Brain pericyte (primary cell): ENCODE measurements at regions not wholly inside any gene's neighbourhood (a gene's known extent, or its start where the extent isn't known, plus 50 kb on each side); places are given as distances from the start of the nearest gene placed in this dataset.
"Not testable (repeated sequence)": the region's sequence is repeated elsewhere in the genome, so short reads cannot be mapped to it uniquely, and the experiment has no call there.

Experiments used
- DNase-seq: peaks from one replicate; pipeline ENCODE4 v3.0.0-alpha.2; 2012; ENCODE audit warnings: low read depth, low spot score

DNA sequence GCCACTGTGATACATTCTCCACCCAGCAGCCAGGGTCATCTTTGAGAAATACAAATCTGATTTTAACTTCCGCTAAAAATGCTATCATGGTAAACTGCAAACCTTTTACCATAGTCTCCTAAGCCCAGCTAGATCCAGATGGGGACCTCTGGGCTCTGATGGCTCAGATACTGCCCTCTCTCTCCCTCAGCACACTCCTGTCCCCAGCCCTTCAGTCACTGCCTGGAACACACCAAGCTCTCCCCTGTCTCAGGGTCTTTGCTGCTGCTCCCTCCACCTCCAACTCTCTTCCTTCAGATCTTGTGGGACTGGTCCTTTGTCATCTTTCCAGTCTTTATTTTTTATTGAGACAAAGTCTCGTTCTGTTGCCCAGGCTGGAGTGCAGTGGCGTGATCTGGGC is 65.1 kb downstream of the SPRY4 start:
- no peak for DNase-seq

DNA sequence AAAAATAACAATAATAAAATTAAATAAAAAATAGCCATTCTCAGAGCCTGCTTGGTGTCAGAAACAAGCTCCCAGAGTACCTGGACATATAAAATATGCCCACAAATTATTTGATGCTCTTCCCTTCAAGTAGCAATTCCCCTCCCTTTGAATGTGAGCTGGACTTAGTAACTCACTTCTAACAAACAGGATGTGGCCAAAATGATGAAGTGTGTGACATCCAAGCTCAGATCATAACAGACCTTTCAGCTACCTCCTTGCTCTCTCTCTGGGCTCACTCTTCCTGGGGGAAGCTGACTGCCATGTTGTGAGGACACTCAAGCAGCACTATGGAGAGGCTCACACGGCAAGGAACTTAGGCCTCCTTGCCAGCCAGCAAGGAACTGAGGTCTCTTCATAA is 69.0 kb downstream of the SPRY4 start:
- DNase-seq: no peak

DNA sequence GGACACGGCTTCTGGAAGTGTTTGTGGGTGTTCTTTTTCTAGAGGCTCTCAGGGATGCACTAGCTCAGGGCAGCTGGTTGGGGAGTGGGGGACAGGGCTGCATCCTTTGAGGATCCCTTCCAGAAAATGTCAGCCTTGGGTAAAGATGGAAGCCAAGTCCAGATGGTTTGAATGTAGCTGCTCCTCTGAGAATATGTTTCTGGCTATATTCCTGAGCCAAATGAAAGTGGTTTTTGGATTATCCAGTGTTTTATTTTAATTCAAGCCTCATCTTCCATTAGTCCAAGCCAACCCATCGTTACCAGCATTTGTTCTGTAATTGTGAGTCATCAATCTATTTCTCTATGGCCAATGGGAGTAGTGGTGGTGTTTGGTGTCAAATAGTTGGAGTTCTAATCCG is 70.4 kb downstream of the SPRY4 start:
- no peak for DNase-seq

DNA sequence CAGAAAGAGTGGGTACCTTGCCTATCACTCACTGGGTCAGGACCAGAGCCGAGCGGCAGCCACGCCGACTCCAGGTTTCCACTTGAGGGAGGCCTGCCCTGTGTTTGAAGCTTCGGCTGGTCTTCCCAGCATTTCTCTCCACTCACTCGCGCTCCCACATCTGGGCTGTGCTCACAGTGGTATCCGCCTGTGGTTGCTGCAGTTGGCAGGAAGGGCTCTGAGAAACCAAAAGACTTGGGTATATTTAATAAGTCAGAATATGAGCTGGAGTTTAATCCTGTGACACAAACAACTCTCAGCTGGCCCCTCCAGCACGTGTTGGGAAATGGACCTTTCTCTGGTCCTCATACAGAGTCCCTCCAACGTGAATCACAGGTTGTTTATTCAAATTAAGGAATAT is 70.9 kb downstream of the SPRY4 start:
- no peak for DNase-seq

DNA sequence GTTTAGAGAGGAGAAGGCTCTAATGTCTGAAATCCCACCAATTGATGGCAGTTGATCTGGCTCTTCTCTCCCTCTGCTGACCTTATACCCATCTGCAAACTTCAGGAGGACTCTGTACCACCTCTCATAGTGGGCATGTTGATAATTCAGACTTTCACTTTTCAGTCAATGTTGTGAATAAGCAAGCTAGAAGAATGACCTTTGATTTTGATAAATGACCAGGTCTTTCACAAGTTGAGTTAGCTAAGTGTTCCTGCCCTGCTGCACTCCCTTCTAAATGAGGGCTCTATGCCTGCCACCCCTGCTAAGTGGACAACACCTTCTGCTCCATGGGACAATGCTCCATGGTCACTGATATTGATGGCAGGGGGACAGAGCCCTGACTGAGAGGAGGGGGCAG is 74.7 kb downstream of the SPRY4 start:
- no peak for DNase-seq

DNA sequence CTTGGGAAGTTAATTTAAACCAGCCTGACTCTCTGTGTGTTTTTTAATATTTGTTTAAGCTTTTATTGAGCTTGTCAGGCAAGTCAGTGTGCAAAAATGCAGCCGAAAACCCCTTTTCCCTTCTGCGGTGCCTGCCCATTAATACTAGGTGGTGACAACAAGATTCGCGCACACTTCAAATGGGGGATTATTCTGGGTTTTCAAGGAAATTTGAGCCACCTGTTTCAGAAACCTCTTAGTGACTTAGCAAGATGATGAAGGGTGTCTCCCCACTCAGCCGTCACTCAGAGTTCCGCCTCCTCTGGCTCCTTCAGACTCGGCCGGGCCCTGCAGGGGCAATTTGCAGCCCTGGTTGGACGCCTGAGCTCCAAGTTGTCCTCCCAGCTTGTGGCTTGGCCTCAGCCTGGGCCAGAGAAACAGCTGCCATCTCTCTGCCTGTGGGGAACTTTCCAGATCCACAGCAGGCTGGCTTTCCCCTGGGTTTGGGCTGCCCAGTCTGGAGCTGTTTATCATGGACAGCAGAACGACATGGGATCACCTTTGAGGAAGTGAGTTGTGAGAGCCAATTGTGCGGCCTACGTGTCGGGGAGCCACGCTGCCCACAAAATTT is 75.9 kb downstream of the SPRY4 start:
- no peak for DNase-seq

DNA sequence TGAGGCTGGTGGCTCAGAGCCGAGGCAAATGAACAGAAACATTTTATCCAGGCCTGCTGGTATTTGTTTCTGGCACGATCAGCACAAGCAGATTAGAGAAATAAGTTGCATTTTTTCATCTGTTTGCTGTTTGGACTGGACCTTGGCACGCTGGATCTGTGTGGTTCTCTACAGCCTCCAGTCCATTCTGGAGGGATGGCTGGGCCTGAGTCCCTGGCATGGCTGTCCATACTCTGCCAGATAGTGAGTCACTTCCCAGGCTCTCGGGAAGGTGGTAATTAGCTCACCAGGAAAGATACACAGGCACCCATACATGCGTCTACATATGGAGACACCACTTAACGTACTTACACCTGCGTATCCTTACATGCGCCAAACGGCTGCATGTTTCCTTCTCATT is 78.6 kb downstream of the SPRY4 start:
- no peak for DNase-seq

DNA sequence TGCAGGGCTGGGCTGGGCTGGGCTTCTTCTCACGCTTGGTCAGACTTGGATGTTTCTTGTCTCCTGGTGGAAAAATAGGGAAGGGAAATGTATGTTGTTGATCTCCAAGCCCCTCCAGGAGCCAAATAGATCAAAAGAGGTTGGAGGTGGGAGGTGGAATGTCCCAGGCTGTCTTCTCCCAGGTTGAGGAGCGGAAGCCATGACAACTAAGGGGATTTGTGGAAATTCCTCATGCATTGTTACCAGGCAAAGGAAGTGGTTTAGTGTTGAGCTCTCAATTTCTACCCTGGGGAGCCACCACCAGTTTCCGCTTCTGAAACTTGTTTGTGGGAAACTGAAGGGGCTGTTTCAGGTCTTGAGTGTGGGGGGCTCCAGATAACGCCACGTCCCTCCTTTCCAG is 79.0 kb downstream of the SPRY4 start:
- DNase-seq: no peak

DNA sequence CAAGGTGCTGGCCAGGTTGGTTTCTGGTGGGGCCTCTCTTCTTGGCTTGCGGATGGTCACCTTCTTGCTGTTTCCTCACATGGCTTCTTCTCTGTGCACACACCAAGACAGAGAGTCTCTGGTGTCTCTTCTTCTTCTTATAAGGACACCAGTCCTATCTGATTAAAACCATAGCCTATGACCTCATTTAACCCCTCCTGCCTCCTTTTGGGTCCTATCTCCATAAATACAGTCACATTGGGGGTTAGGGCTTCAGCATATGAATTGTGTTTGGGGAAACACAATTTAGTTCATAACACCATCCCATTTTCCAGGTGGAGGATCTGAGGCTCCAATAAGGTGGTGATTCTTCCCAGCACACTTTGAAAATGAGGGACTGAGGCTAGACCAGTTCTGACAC is 80.4 kb downstream of the SPRY4 start:
- no peak for DNase-seq

DNA sequence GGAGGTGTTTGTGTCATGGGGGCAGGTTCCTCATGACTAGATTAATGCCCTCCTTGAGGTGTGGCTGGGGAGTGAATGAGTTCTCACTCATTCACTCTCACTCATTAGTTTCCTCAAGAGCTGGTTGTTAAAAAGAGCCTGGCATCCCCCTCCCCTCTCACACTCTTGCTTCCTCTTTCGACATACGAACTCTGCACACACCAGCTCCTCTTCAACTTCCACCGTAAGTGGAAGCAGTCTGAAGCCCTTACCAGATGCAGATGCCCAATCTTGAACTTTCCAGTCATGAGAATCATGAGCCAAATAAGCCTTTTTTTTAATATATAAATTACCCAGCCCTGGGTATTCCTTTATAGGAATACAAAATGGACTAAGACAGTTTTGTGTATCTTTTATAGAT is 82.5 kb downstream of the SPRY4 start:
- no peak for DNase-seq

DNA sequence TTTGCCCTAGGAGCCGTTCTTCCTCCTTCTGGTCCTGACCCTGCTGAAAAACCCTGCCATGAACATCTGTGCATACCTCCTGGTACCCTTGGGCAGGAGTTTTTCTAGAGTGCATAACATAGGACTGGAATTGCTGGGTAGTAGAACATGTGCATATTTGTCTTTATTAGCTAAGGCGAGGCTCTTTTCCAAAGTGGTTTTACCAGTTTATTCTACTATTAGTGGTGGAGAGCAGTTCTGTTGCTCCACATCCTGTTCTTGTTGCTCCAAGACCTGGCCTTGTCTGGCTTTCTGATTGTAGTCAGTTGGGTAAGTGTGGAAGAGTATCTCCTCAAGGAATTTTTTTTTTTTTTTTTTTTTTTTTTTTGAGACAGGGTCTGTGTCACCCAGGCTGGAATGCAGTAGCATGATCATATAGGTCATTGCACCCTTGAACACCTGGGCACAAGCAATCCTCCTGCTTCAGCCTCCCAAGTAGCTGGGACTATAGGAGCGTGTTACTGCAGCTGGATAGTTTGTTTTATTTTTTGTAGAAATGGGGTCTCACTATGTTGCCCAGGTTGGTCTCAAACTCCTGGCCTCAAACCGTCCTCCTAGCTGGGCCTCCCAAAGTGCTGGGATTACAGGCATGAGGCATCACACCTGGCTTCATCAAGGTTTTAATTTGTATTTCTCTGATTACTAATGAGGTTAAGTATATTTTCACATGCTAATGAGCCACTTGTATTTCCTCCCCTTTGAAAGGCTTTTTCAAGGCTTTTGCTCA is 85.2 kb downstream of the SPRY4 start:
- DNase-seq: no peak

DNA sequence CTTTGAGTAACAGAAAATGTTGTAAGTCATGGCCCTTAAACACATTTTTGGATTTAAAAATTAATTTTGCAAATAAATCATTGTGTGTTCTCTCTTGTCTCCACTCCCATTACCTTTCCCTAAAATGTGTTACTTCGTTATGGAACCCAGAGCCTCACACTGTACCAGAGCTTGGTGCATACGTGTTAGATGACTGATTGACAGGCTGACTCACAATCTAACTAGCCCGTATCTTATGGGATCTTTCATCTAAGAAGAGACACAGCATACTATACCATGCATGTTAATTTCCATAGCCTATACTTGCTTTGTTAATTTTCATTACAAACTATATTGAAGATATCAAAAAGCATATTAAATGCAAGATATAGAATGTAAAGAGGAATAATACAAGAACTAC is 87.1 kb downstream of the SPRY4 start:
- no peak for DNase-seq

DNA sequence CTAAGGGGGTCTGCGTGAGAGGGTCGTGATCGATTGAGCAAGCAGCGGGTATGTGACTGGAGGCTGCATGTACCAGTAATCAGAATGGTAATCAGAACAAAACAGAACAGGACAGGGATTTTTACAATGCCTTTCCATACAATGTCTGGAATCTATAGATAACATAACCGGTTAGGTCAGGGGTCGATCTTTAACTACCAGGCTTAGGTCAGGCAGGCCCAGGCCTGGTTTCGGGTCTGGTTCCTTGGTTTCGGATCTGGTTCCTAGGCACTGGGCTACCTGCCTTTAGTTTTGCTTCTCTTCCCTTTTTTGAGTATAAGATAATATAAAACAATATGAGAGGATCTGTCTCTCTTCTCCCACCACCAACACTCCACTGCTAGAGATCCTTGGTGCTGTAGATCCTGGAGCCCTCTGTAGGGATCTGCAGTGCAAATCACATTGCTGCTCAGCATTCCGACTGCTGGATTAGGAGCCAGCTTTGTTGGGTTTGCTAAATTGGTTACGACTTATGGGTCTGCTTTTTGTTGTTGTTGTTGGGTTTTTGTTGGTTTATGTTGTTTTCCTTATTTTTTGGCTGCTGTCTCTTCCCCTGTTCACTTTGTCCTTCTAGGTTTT is 88.0 kb downstream of the SPRY4 start:
- not testable (repeated sequence) for DNase-seq

DNA sequence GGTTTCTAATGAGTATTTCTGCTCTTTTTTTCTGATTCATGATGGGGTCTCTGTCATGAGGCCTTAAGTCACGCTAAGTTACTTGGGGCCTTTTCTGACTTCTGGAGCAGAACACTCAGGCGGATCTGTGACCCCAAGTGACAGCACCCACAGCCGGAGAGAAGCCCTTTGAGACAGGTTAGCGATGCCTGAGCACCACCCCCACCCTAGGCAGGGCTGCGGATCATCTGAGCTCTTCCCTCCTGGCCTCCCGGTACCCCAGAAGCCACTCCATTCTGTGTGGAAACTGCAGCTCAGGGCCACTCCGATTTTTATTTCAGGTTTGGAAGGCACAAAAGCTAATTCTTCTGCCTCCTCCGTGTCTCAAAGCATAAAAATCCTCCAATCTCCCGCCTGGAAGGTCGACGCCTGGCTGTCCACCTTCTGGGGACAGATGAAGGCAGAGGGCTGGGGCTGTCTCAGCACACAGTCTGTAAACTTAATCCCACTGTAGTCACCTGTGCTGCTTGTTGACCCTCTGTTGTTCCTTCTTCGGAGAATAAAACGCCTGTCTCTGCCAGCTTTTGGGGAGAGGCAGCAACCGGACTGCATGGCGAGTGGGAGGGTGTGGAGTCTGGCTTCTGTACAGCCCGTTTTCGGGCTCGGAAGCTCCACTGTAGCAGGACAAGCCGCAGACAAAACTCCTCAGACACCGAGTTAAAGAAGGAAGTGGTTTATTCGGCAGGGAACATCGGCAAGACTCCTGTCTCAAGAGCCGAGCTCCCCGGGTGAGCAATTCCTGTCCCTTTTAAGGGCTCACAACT is 88.8 kb downstream of the SPRY4 start:
- DNase-seq: no peak

DNA sequence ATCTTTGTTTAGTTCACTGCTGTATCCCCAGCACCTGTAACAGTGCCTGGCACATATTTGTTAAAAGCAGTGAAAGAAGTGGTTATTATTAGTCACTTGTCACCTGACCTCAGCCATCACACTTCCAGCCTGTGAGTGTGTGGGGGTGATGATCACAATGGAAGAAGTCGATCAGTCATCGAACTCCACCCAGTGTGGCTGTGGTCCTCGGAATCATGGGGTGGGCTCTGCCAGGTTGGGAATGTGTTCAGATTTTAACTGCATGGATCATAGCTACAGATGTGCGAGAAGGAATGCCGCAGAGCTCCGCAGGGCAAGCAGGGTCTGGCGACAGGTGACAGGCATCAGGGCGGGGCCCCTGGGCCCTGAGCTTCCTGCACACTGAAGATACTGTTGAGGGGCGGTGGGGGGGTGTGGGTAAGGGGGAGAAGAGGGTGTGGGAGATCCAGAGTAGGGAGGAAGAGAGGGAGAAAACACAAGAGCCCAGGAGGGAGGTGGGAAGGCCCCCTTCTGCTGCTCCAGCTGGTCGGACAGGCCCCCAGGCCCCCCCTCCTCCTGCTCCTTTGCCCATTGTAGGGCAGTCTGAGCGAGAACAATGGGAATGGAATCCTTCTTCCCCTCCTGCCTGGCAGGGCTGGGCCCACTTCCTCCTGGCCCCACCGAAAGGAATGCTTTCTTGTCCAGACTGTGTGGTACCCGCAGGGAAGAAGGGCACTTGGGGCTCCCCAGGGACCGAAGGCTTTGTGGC is 89.6 kb downstream of the SPRY4 start:
- no peak for DNase-seq

DNA sequence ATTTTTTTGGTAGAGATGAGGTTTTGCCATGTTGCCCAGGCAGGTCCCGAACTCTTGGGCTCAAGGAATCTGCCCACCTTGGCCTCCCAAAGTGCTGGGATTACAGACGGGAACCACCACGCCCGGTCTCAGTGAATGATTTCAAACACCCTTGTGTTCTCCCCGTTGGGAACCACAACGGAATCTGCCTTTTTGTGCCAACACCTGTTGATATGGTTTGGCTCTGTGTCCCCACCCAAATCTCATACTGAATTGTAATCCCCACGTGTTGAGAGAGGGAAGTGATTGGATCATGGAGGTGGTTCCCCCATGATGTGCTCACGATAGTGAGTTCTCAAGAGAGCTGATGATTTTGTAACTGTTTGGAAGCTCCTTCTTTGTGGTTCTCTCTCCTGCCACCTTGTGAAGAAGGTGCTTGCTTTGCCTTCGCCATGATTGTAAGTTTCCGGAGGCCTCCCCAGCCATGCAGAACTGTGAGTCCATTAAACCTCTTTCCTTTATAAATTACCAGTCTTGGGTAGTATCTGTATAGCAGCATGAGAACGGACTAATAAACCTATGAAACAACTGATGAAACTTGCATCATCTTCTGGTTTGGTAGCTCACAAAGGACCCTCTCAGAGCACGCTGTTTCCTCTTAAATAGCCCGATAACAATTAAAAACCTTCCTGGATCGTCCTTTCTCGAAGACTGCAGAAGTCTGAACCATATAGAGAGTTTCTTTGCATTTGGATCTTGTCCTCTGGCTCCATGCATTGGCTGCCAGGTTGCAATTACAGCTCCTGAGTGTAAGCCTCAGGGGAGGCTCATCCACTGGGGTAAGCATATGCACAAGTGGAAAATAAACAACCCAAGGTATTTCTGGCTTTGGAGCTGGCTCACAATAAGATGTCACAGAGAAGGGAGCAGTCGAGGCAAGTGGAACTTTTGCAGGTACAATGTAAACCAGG is 91.5 kb downstream of the SPRY4 start:
- no peak for DNase-seq

DNA sequence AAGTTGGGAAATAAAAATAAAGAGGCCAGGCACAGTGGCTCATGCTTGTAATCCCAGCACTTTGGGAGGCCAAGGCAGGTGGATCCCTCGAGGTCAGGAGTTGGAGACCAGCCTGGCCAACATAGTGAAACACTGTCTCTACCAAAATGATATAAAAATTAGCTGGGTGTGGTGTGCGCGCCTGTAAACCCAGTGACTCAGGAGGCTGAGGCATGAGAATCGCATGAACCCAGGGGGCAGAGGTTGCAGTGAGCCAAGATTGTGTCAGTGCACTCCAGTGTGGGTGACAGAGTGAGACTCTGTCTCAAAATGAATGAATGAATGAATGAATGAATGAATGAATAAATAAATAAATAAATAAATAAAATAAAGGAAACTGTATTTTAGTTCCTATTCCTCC is 93.9 kb downstream of the SPRY4 start:
- not testable (repeated sequence) for DNase-seq

DNA sequence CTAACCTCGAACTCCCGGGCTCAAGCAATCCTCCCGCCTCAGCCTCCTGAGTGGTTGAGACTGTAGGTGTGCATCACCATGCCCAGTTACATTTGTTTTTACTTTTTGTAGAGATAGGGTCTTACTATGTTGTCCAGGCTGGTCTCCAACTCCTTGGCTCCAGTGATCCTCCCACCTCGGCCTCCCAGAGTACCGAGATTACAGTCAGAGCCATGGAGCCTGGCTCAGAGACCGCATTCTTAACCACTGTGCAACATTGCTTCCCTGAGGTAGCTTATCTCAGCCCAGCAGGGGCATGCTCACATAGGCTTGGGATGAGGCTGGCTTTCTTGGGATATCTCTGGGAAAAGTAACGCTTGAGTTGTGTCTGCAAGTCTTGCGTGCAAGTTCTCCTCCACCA is 99.7 kb downstream of the SPRY4 start:
- DNase-seq: no peak

DNA sequence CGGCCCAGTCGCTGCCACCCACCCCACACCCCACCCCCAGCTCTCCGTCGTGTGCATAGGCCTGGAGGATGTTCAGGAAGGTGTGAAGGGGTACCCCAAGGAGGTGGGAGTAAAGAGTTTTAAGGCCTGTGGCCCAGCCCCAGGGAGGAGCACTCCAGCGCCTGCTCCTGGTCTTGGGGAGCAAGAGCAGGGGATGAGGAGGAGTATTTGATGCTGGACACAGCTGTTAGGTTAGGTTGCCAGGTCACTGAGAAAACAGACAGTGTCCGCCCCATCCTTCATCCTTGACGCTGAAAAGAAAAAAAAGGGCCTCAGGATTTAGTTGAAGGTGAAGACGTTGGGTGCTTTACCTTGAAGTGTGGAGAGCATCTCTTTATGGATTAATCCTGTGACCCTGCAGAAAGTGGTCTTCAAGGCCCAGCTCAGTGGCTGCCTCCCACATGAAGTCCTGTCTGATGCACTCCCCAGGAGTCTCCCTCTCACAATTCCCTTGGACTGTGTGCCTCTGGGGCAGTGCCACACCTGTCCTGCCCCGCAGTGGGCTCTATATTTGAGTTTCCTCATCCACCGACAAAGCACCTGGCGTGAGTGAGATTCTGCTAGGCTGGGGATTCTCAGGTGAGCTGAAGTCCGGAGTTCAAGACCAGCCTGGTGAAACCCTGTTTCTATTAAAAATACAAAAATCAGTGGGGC is 101.8 kb downstream of the SPRY4 start:
- no peak for DNase-seq
